H9 (cell line): ENCODE measurements at regions not wholly inside any gene's neighbourhood (a gene's known extent, or its start where the extent isn't known, plus 50 kb on each side); places are given as distances from the start of the nearest gene placed in this dataset.

Source experiments
- DNase-seq: peaks from one replicate; pipeline ENCODE4 v3.0.0-alpha.2; 2017
- H2AFZ ChIP-seq: one replicate; pipeline ENCODE4 v1.6.1; 2013; ENCODE audit warnings: mild to moderate bottlenecking, low read length, control low read depth, moderate library complexity
- H2AK5ac ChIP-seq: 2 replicates; pipeline ENCODE4 v1.6.1; 2013; ENCODE audit warnings: low read length, control low read depth, mixed read lengths; ENCODE audit not compliant: insufficient read length
- H2BK120ac ChIP-seq: one replicate; pipeline ENCODE4 v1.6.1; 2013; ENCODE audit warnings: low read depth, mild to moderate bottlenecking, low read length, control low read depth, inconsistent platforms; ENCODE audit not compliant: poor library complexity, severe bottlenecking
- H2BK12ac ChIP-seq: 2 replicates; pipeline ENCODE4 v1.6.1; 2013; ENCODE audit warnings: low read length, control low read depth, mixed read lengths, low read depth; ENCODE audit not compliant: insufficient read length
- H2BK15ac ChIP-seq: 2 replicates; pipeline ENCODE4 v1.6.1; 2013; ENCODE audit warnings: low read depth, low read length, control low read depth
- H2BK20ac ChIP-seq: one replicate; pipeline ENCODE4 v1.6.1; 2013; ENCODE audit warnings: low read depth, mild to moderate bottlenecking, low read length, control low read depth, inconsistent platforms; ENCODE audit not compliant: poor library complexity, severe bottlenecking
- H2BK5ac ChIP-seq: 2 replicates; pipeline ENCODE4 v1.6.1; 2013; ENCODE audit warnings: low read length, control low read depth, mixed read lengths; ENCODE audit not compliant: insufficient read length
- H3K14ac ChIP-seq: 2 replicates; pipeline ENCODE4 v1.6.1; 2013; ENCODE audit warnings: low read length, control low read depth; ENCODE audit not compliant: insufficient read depth
- H3K18ac ChIP-seq: 2 replicates; pipeline ENCODE4 v1.6.1; 2013; ENCODE audit warnings: low read depth, mild to moderate bottlenecking, mixed read lengths, low read length, control low read depth; ENCODE audit not compliant: insufficient read length
- H3K23ac ChIP-seq: 2 replicates; pipeline ENCODE4 v1.6.1; 2013; ENCODE audit warnings: low read length, control low read depth, mixed read lengths, low read depth; ENCODE audit not compliant: insufficient read length
- H3K23me2 ChIP-seq: 2 replicates; pipeline ENCODE4 v1.6.1; 2013; ENCODE audit warnings: low read depth, mild to moderate bottlenecking, mixed read lengths, low read length, control low read depth; ENCODE audit not compliant: insufficient read length, poor library complexity, severe bottlenecking
- H3K27ac ChIP-seq: 2 replicates; pipeline ENCODE4 v1.5.1; 2013; ENCODE audit warnings: low read length, control low read depth, mixed read lengths, low read depth; ENCODE audit not compliant: insufficient read length
- H3K27me3 ChIP-seq: 2 replicates; pipeline ENCODE4 v1.6.1; 2013; ENCODE audit warnings: low read length, control low read depth, inconsistent platforms; ENCODE audit not compliant: insufficient read depth
- H3K4ac ChIP-seq: 2 replicates; pipeline ENCODE4 v1.6.1; 2013; ENCODE audit warnings: low read depth, mild to moderate bottlenecking, control low read depth, inconsistent platforms, low read length, moderate library complexity
- H3K4me1 ChIP-seq: 2 replicates; pipeline ENCODE4 v1.6.1; 2013; ENCODE audit warnings: low read length, control low read depth, inconsistent platforms; ENCODE audit not compliant: insufficient read depth
- H3K4me2 ChIP-seq: 2 replicates; pipeline ENCODE4 v1.6.1; 2013; ENCODE audit warnings: low read length, control low read depth, mixed read lengths; ENCODE audit not compliant: insufficient read length, insufficient read depth
- H3K56ac ChIP-seq: 2 replicates; pipeline ENCODE4 v1.6.1; 2013; ENCODE audit warnings: low read depth, mild to moderate bottlenecking, mixed read lengths, low read length, control low read depth; ENCODE audit not compliant: insufficient read length
- H3K79me1 ChIP-seq: 2 replicates; pipeline ENCODE4 v1.6.1; 2013; ENCODE audit warnings: low read depth, mild to moderate bottlenecking, moderate library complexity, low read length, control low read depth, inconsistent platforms; ENCODE audit not compliant: insufficient read depth, poor library complexity, severe bottlenecking
- H3K79me2 ChIP-seq: 2 replicates; pipeline ENCODE4 v1.6.1; 2013; ENCODE audit warnings: low read length, control low read depth, inconsistent platforms; ENCODE audit not compliant: insufficient read depth
- H3K9ac ChIP-seq: 2 replicates; pipeline ENCODE4 v1.6.1; 2013; ENCODE audit warnings: low read length, control low read depth, mixed read lengths; ENCODE audit not compliant: insufficient read length; ENCODE audit errors: extremely low read depth
- H3K9me3 ChIP-seq: one replicate; pipeline ENCODE4 v1.6.1; 2013; ENCODE audit warnings: low read depth, low read length, inconsistent platforms; ENCODE audit not compliant: control insufficient read depth
- H3T11ph ChIP-seq: one replicate; pipeline ENCODE4 v1.6.1; 2013; ENCODE audit warnings: mild to moderate bottlenecking, low read length, control low read depth, inconsistent platforms
- H4K20me1 ChIP-seq: one replicate; pipeline ENCODE4 v1.6.1; 2013; ENCODE audit not compliant: control insufficient read depth, insufficient read length, insufficient read depth
- H4K5ac ChIP-seq: 2 replicates; pipeline ENCODE4 v1.6.1; 2013; ENCODE audit warnings: low read depth, mild to moderate bottlenecking, mixed read lengths, low read length, control low read depth; ENCODE audit not compliant: insufficient read length
- H4K8ac ChIP-seq: replicated peaks from 2 replicates; pipeline ENCODE4 v1.6.1; 2013; ENCODE audit warnings: low read length, control low read depth, mixed read lengths, low read depth; ENCODE audit not compliant: insufficient read length
- H4K91ac ChIP-seq: 2 replicates; pipeline ENCODE4 v1.6.1; 2013; ENCODE audit warnings: low read depth, mild to moderate bottlenecking, moderate library complexity, mixed read lengths, low read length, control low read depth; ENCODE audit not compliant: insufficient read length
- H3K27ac Mint-ChIP-seq, 3 experiments: 2 replicates in 2 of 3; 3 replicates in 1 of 3; pipeline ENCODE4 v1.8.0; 2020 to 2021; ENCODE audit warnings: mixed read lengths in 3 of 3, mild to moderate bottlenecking in 1 of 3, moderate library complexity in 1 of 3
- H3K27me3 Mint-ChIP-seq: 2 replicates; pipeline ENCODE4 v1.8.0; 2021; ENCODE audit warnings: low read depth, mild to moderate bottlenecking, moderate library complexity, mixed read lengths
- H3K36me3 Mint-ChIP-seq, 3 experiments: 2 replicates in 2 of 3; 3 replicates in 1 of 3; pipeline ENCODE4 v1.8.0; 2020 to 2021; ENCODE audit warnings: low read depth in 3 of 3, mixed read lengths in 3 of 3; ENCODE audit not compliant: insufficient read depth in 1 of 3
- H3K4me1 Mint-ChIP-seq, 2 experiments: 2 replicates each; pipeline ENCODE4 v1.8.0; 2020; ENCODE audit warnings: mixed read lengths in 2 of 2
- H3K4me3 Mint-ChIP-seq, 2 experiments: 2 replicates in 1 of 2; 3 replicates in 1 of 2; pipeline ENCODE4 v1.8.0; 2020 to 2021; ENCODE audit warnings: mild to moderate bottlenecking in 2 of 2, mixed read lengths in 2 of 2, moderate library complexity in 1 of 2
- H3K9me3 Mint-ChIP-seq, 2 experiments: 2 replicates in 1 of 2; 3 replicates in 1 of 2; pipeline ENCODE4 v1.8.0; 2020; ENCODE audit warnings: mild to moderate bottlenecking in 2 of 2, mixed read lengths in 2 of 2, moderate library complexity in 1 of 2
- WGBS: extraction: QIAGEN DNeasy Blood & Tissue Kit; methylation state at CpG from one replicate; pipeline ENCODE4 v1.1.7; 2013; ENCODE audit warnings: missing lambda C conversion rate, low lambda C conversion rate, mixed read lengths; ENCODE audit not compliant: insufficient read length; ENCODE audit errors: extremely low coverage; 5-methylcytosine and 5-hydroxymethylcytosine counted together
- TF ChIP-seq, protein P1 (sequence below): fragments of 200-600 bp; sonication (generic); conservative IDR thresholded peaks from 3 replicates; pipeline ENCODE4 v1.8.0; 2021; ENCODE audit warnings: antibody characterized with exemption, mild to moderate bottlenecking

GRCh38 chr4:45502471-45502870 lies 621.4 kb downstream of the GABRG1 start:
- no peaks in the 10 kb centered on the region for H3K79me2 ChIP-seq
- no peak overlapping the region for H2BK120ac ChIP-seq
- TF ChIP-seq, protein P1, sequence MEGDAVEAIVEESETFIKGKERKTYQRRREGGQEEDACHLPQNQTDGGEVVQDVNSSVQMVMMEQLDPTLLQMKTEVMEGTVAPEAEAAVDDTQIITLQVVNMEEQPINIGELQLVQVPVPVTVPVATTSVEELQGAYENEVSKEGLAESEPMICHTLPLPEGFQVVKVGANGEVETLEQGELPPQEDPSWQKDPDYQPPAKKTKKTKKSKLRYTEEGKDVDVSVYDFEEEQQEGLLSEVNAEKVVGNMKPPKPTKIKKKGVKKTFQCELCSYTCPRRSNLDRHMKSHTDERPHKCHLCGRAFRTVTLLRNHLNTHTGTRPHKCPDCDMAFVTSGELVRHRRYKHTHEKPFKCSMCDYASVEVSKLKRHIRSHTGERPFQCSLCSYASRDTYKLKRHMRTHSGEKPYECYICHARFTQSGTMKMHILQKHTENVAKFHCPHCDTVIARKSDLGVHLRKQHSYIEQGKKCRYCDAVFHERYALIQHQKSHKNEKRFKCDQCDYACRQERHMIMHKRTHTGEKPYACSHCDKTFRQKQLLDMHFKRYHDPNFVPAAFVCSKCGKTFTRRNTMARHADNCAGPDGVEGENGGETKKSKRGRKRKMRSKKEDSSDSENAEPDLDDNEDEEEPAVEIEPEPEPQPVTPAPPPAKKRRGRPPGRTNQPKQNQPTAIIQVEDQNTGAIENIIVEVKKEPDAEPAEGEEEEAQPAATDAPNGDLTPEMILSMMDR = no peak
- no peak overlapping the region for H4K8ac ChIP-seq
- H3K4me3 Mint-ChIP-seq = no peak overlapping the region
- no peak overlapping the region for H4K5ac ChIP-seq
- H4K20me1 ChIP-seq = no peaks in the 10 kb centered on the region
- no peaks in the 10 kb centered on the region for H3K9me3 ChIP-seq
- H3K4me1 ChIP-seq = no peaks in the 10 kb centered on the region
- H3K18ac ChIP-seq = no peak overlapping the region
- H3K14ac ChIP-seq = no peak overlapping the region
- no peak overlapping the region for H2BK5ac ChIP-seq
- no peak for DNase-seq
- H2BK12ac ChIP-seq = no peak overlapping the region
- H3K4me2 ChIP-seq = no peak overlapping the region
- H3K4ac ChIP-seq = no peak overlapping the region
- no peak overlapping the region for H2AFZ ChIP-seq
- no peaks in the 10 kb centered on the region for H3K27me3 ChIP-seq
- H3K9ac ChIP-seq = no peak overlapping the region
- no peaks in the 10 kb centered on the region for H3K23me2 ChIP-seq
- no peak overlapping the region for H2AK5ac ChIP-seq
- H3T11ph ChIP-seq = no peak overlapping the region
- H4K91ac ChIP-seq = no peak overlapping the region
- no peak overlapping the region for H3K23ac ChIP-seq
- H3K36me3 Mint-ChIP-seq = no peaks in the 10 kb centered on the region
- H3K27me3 Mint-ChIP-seq = no peaks in the 10 kb centered on the region
- H3K9me3 Mint-ChIP-seq = no peaks in the 10 kb centered on the region; a peak in 2 of 5 replicates
- no peaks in the 10 kb centered on the region for H3K79me1 ChIP-seq
- WGBS = no CpG with 5 or more reads among the region's 2 CpGs
- no peak overlapping the region for H3K27ac Mint-ChIP-seq
- no peak overlapping the region for H3K27ac ChIP-seq
- H2BK20ac ChIP-seq = no peak overlapping the region
- H3K4me1 Mint-ChIP-seq = no peaks in the 10 kb centered on the region
- H3K56ac ChIP-seq = no peak overlapping the region
- H2BK15ac ChIP-seq = no peak overlapping the region
